Activated CD4-positive, alpha-beta T cell treated with anti-CD3 and anti-CD28 coated beads for 24 hours (primary cell): ENCODE measurements at regions not wholly inside any gene's neighbourhood (a gene's known extent, or its start where the extent isn't known, plus 50 kb on each side); places are given as distances from the start of the nearest gene placed in this dataset.
"Not testable (repeated sequence)": the region's sequence is repeated elsewhere in the genome, so short reads cannot be mapped to it uniquely, and the experiment has no call there.

ENCODE experiments used
- DNase-seq, 2 donors: peaks; one replicate each; pipeline ENCODE4 v3.0.0-alpha.2; 2020; ENCODE audit warnings: low read depth in 2 of 2

DNA sequence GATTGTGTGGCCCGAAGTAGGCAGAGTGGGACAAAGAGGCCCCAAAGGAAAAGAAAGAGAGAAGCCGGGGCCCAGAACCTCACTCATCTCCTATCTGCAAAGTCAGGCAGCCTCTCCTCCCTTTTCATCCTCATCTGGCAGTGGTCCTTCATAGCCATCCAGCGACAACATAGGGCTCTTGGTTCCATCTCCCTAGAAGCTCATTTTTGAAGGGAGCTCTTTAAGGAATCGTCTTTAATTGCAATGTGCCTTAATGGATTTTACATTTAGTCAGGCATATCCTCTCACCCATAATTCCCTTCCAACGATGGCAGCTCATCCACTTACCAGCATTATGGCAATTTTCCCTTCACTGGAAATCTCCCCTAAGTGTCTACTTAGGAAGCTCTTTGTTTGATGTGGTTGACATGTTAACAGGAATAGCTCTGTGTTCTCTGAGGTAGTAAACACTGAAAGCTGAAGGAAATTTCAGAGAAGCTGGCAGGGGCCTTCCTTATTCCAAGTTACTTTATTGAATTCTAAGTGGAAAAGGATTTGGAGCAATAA lies 780.6 kb downstream of the TSN start:
- no peak for DNase-seq

DNA sequence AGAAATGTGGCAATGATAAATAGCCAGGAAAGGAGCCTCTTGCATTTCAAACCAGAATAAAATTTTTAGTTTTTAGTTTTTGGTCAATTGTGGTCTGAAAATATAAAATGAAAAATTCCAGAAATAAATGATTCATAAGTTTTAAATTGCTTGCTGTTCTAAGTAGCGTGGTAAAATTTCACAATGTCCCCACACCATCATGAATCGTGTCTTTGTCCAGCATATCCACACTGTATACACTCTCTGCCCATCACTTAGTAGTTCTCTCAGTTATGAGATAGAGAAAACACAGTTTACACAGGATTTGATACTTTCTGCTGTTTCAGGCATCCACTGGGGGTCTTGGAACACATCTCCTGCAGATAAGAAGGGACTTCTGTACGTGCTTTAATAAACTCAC lies 783.9 kb downstream of the TSN start:
- DNase-seq = no peak

DNA sequence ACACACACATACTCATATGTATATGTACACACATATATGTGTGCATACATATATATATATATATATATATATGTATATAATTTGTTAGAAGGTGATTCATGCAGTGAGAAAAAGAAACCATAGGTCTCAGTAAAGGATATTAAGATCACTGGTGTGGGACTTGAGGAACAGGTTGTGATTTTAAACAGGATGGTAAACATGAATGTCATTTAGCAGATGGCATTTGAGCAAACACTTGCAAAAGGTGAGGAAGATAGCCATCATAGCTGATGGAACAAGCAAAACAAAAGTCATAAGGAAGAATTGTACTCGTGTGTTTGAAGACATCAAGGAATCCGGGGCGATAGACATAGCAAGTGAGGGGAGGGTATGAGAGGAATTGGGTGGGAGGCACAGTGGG lies 784.5 kb downstream of the TSN start:
- DNase-seq = no peak

DNA sequence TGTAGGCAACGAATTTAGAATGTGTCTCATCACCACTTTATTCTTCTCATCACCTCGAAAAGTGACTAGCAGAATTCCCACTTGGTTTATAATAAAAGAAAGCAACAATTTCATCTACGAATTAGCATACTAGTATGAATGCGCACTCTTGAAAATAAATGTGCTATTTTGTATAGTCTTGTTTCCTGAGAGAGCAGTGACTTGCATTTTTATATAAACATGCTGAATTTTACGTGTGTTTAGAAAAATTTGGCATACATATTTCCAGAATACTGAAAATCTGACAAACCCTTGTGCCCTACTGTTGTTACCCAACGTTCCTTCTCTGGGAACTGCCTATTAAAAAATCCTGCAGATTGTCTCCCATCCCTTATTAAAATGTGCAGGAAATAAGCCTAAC lies 786.8 kb downstream of the TSN start:
- no peak for DNase-seq

DNA sequence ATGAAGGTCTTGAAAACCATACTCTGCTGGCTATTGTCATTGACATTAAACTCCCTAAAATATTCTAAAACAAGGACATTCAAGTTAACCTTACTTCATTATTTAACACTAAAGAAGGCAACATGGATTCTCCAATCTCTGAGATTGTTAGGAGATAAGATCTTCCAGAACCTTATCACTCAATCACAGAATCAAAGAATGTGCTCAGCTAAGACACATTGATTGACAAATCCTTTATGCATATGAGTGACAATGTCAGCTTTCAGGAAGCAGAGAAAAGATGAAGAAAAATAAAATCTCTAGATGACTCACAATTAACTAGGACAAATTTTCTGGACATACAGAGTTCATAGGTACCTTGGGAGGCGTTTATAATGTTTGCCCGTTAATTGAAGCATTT lies 787.2 kb downstream of the TSN start:
- DNase-seq = no peak

DNA sequence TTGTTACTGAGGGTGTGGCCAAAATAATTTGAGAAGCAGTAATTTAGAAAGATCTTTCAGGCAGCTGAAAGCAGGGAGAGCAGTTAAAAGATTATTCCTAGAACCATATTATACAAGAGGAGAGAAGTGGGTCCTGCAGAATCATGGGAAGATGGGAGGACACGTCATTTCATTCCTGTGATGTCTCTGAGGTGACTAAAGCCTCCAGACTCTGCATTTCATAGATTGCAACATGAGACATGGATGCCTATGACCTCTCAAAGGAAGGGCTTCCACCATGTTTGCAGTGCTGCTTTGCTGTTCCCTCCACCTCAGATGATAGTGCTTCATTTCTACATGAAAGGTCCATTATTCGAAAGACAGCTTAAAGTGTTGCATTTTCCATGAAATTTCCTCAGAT lies 788.4 kb downstream of the TSN start:
- DNase-seq = no peak

DNA sequence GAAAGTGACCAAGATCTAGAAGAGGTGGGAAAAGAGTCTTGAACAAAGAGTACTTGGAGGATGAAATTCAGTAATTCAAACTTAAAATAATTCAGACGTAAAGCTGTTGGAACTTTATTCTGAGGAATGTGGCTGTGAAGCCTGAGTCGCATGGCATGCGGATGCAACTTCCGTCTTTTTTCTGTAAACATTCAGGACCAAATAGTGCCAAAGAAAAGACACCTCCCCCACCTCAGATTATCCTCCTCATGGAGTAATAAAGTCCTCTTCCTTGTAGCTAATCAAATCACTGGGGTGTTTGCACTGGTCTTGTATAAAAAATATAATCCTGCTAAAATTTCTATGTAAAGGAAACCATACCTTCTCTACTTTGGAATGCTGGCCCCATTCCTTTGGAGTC lies 790.4 kb downstream of the TSN start:
- DNase-seq = no peak

DNA sequence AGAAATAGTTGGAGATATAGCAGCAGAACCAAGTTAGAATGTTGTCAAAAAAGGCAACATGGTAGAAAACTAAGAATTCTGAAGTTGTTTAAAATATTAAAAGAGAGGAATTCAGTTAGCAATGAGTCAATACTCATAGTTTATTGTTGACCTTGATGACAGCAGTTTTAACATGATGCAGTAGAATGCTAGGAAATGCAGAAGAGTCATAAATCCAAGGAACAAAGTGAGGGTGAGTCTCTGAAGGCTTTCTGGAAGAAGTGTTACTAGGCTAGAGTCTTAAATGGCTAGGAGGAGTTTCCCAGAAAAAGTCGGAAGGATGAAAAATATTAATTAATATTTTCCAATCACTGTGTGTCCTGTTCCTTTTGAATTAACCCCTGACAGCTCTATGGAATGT lies 807.3 kb downstream of the TSN start:
- no peak for DNase-seq

DNA sequence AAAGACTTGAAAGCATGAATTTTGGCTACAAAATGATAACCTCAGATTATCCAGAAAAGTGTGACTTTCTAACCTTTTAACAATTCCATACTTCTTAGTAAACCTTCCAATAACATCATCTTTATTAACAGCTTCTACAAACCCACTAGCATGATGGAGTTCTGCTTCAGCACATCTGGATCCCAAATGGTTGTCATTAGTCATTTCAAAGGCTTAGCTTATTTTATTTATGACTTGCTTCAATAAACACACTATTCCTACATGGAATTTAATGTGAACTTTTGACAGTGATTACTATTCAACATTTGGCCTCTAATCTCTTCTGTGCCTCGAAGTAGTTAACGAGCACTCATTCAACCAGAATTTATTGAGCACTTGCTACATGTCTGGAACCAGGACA lies 808.3 kb downstream of the TSN start:
- DNase-seq = no peak

DNA sequence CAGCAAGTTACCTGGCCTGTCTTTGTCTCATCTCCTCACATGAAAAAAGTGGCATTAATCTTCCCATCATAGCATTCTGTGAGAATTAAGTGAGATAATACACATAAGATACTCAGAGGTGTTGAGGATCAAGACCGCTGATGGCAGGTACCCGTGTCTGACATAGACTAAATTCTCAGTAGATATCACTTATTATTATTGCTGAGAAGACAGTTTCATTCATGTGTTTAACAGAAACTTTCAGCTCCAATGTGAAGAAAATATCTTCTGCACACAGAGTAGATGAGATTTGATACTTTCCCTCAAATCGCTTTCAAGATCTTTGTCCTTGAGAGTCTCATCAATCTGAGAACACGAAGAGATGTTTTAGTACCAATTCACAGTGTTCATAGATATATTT lies 809.4 kb downstream of the TSN start:
- DNase-seq = no peak

DNA sequence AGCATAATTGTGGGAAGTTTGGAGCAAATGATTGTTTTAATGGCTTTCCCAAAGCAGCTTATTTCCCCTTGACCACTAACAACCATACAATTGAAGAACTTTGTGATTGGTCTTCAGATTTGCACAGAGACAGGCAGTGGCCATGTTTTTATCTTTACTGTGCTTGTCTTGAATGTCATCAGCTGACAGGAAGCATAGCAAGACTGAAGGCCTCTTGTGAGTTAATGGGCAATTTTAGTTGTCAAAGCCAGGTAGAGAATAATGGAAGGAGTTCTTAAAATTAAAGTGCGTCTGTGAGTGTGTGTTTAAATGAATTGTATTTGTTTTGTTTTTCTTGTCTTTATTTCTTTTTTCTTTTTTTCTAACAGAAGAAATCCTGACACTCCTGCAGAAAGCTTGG lies 809.9 kb downstream of the TSN start:
- DNase-seq = no peak

DNA sequence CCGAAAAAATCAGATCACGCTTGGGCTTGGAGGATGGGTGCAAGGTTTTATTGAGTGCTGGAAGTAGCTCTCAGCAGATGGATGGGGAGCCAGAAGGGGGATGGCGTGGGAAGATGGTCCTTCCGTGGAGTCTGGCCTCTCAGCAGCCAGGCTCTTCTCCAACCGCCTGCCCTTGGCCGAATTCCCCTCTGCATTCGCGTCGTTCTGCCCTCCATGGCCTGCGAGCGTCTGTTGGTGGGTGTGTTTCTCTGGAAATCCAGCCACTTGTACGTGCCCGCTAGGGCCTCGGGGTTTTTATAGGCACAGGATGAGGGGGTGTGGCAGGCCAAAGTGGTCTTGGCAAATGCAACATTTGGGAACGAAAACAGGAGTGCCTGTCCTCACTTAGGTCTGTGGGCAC lies 815.2 kb downstream of the TSN start:
- DNase-seq = no peak

DNA sequence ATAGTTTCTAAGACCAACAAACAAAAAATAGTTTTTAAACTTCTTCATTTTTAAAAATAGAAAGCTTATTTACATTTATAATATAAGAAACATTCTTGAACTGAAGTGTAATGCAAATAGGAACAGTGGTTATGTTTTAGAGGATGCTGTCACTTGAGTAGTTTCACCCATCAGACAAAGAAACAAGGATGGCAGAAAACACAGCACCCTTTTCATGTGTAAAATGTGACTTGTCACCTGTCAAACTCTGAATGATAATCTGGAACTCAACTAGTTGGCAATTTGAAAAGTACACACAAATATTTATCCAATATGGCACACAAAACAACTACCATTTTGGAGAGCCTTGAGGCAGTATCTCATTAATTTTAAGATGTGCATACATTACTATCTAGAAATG lies 816.0 kb downstream of the TSN start:
- DNase-seq = not testable (repeated sequence)

DNA sequence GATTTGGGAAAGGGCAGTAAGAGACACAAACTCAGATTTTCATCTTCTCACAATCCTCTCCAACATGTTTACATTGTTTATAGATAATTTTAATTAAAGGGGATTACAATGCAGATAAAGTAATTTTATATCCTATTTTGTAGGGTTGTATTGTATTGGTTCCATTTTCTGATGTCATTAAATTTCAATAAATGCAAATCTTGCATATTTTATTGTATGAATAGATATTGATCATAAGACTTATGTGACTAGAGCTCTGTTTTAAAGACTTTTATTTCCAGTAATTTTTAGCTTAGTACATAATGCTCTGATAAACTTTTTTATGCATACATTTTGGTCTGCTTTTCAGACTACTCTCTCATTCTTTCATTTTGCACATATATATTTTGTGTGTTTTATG lies 819.6 kb downstream of the TSN start:
- DNase-seq = no peak

DNA sequence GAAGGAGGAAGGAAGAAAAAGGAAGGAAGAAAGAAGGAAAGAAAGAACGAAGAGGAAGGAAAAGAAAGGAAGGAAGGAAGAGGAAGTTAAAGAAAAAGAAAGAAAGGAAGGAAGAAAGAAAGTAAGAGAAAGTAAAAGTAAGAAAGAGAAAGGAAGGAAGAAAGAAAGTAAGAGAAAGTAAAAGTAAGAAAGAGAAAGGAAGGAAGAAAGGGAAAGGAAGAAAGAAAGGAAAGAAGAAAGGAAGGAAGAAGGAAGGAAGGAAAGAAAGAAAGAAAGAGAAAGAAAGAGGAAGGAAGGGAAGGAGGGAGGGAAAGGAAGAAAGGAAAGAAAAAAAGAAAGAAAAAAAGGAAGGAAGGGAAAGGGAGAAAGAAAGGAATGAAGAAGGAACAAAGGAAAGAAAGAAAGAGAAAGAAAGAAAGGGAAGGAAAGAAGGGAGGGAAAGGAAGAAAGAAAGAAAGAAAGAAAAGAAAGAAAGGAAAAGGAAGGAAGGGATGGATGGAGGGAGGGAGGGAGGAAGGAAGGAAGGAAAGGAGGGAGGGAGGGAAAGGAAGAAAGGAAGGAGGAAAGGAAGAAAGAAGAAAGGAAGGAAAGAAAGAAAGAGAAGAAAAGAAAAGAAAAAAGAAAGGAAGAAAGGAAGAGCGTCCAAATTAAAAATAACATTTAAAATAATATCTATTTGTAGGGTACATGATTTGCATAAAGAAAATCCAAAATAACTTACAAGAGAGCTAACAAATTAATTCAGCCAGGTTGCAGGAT lies 827.9 kb downstream of the TSN start:
- DNase-seq = no peak

DNA sequence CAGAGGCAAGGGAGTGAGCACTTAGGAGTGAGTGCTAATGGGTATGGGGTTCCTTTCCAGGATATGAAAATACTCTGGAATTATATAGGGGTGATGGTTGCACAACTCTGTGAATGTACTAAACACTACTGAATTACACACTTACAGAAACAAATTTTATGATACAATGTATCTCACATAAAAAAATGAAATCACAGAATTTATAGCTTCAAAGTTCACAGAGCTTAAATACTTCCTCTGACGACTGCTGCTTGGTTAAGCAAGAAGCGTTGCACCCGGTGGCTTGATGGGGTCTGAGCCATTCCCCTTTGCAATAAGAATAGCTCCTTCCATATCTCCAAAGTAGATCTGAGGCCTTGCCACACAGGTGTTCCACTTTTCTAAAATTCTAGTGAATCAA lies 835.1 kb downstream of the TSN start:
- DNase-seq = no peak

DNA sequence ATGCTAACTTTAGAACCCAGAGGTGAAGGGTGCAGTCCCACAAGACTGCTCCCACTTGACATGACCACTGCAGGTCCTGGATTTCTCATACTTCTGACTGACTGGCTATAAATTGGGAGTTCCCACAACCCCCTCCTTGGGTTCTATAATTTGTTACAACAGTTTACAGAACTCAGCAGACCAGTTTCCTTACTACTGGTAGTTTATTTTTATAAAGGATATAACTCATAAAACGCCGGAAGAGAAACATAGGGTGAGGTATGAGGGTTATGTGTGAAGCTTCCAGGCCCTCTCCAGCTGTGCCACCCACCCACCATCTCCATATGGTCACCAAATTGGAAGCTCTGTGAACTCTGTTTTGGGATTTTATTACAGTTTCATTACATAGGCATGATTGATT lies 839.6 kb downstream of the TSN start:
- DNase-seq = no peak

DNA sequence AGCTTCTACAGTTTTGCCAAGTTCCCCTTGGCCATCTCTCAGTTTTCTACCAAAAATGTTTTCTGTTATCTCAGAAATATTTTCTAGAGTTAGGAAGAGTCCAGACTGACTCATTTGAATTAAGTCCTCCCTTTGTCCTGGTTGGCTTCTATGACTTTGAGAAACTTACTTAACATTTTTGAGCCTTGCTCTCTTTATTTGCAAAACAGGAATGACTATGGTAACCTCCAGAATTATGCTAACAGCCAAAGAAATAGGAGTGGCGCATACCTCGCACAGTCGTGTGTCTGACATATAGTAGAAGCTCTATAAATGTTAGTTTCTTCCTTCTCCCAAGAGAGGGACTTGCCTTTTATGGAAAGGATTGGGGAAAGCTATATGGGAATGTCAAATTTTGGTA lies 841.1 kb downstream of the TSN start:
- DNase-seq = no peak

DNA sequence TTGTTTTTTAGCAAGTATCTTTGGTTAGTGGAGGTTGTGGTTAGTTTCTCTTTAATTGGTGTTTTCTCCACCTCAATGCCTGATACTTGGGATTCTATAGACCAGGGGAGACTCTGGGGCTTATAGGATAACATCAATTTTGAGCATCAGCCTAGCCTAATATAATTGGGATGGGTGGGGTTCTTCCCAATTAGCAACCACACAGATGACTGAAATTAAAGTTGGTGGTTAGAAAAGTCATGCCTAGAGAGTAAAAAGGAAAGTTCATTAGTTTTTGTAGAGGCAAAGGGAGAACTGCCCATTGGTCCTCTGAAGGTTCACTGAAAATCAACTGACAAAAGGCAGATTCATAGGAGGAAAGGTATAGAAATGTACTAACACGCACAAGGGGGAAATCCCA lies 843.3 kb downstream of the TSN start:
- DNase-seq = no peak

DNA sequence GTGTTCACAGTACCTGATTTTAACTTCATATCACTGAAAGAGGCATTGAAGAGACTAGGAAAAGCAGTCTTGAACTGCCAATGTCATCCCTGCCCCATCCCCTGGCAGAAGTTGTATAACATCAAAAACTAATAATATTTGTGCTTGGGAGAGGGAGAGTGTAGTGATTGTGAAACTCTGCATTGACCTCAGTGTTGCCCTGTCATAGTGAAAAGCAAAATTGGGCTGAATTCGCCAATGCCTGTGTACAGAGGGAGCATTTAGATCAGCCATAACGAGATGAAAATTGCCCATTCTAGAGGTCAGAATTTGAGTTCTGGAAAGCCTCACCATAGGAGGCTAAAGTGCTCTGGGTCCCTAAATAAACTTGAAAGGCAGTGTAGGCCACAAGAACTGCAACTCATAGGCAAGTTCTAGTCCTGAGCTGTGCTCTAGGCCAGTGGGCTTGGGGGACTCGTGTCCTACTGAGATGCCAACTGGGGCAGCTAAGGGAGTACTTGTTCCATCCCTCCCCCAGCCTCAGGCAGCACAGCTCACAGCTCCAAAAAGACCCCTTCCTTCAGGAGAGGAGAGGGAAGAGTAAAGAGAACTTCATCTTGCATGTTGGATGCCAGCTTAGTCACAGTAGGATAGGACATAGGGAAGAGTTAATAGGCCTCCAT lies 855.6 kb downstream of the TSN start:
- no peak for DNase-seq

DNA sequence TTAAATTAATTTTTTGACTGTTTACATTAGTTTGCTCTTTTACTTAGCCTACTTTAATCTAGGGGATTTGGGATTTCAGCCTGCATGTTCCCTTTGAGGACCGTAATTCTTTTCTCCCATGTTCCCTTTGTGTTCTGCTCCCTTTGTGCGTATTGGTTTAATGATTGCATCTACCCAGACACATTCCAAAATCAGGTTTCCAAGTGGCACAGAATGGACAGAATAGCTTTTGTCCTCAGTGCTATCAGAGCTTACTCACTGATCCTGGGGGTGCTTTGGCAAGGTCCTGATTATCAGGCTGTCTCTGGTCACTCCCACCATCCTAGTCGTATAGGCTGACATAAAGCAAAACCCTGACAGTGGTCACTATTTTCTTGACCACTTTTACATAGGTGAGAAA lies 867.5 kb downstream of the TSN start:
- no peak for DNase-seq

DNA sequence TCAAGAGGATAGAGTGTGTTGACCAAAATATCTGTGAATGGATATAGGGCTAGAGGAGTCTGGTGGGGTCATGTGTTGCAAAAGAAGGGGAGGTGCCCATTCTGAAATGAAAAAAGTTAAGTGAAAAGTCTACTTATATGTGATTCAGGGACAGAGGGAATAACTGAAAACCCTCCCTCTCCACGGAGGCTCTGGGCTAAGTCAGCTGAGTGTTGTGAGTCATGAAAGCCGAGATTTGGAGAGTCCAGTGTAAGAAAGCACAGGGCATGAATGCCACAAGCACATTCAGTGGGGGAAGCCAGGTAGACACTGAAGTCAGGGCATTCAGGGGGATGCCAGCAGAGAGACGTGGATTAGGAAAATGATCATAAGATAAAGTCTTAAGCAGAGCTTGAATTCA lies 871.9 kb downstream of the TSN start:
- DNase-seq = no peak

DNA sequence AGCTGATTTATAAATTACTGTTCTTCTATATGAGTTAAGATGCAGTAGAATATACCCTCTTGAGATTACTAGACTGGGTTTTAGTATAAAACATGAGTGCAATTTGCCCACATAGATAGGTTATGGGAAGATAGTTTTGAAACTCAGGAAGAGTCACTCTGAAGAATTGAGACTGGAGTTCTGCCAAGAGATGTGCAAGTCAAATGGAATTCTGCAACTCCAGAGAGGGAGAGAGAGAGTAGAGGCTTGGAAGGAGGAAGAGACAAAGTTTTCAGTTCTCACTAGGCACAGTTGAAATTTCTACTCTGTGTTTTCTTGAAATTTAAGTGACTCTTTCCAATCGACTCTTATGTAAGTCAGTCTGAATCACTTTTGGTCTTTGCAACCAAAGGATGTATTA lies 878.8 kb downstream of the TSN start:
- DNase-seq = no peak

DNA sequence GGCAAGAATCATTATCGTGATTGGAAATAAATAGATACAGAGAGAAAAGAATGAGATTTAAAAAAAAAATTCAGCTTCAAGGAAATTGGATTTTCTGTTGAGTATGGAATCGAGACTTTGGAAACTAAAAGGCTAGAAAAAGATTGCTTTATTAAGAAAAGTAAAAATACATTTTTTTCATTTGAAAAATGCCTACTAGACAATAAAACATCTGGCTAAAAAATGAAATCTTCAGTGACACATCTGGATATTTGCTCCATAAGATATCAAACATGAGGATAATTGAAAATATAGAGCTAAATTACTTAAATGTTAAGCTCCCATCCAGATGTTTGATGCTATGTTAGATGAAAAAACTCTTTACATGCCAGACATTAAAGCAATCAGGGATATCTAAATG lies 879.5 kb downstream of the TSN start:
- DNase-seq = no peak
